IMR-90 (cell line): ENCODE measurements at regions not wholly inside any gene's neighbourhood (a gene's known extent, or its start where the extent isn't known, plus 50 kb on each side); places are given as distances from the start of the nearest gene placed in this dataset.

ENCODE experiments used
- RFX5 ChIP-seq: IDR thresholded peaks from 2 replicates; pipeline ENCODE4 v1.8.0; 2012; ENCODE audit warnings: low read depth, mild to moderate bottlenecking, low read length, moderate library complexity
- TF ChIP-seq, protein P1 (sequence below): conservative IDR thresholded peaks from 2 replicates; pipeline ENCODE4 v1.5.1; 2012; ENCODE audit warnings: mild to moderate bottlenecking, low read depth, low read length, improper control_type of control experiment

GRCh38 chr4:37160653-37161052, 83.9 kb upstream of the NWD2 start:
- TF ChIP-seq, protein P1, sequence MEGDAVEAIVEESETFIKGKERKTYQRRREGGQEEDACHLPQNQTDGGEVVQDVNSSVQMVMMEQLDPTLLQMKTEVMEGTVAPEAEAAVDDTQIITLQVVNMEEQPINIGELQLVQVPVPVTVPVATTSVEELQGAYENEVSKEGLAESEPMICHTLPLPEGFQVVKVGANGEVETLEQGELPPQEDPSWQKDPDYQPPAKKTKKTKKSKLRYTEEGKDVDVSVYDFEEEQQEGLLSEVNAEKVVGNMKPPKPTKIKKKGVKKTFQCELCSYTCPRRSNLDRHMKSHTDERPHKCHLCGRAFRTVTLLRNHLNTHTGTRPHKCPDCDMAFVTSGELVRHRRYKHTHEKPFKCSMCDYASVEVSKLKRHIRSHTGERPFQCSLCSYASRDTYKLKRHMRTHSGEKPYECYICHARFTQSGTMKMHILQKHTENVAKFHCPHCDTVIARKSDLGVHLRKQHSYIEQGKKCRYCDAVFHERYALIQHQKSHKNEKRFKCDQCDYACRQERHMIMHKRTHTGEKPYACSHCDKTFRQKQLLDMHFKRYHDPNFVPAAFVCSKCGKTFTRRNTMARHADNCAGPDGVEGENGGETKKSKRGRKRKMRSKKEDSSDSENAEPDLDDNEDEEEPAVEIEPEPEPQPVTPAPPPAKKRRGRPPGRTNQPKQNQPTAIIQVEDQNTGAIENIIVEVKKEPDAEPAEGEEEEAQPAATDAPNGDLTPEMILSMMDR, result no peak
- no peak for TF ChIP-seq RFX5
